Breast epithelium (tissue), 4 donors: ENCODE measurements at regions not wholly inside any gene's neighbourhood (a gene's known extent, or its start where the extent isn't known, plus 50 kb on each side); places are given as distances from the start of the nearest gene placed in this dataset.
"Not testable (repeated sequence)": the region's sequence is repeated elsewhere in the genome, so short reads cannot be mapped to it uniquely, and the experiment has no call there.

ENCODE experiments used
- DNase-seq, 2 donors: peaks; one replicate each; pipeline ENCODE4 v3.0.0-alpha.2; 2019; ENCODE audit warnings: low spot score in 2 of 2
- H3K27ac ChIP-seq, 2 donors: fragments of 200-600 bp; sonication (generic) in 1 of 2; one replicate each; pipeline ENCODE4 v1.5.1; 2016 to 2019; ENCODE audit warnings: mild to moderate bottlenecking in 1 of 2
- H3K27me3 ChIP-seq, 2 donors: fragments of 200-600 bp; sonication (generic) in 1 of 2; one replicate each; pipeline versions ENCODE4 v1.5.1 to v1.6.0; 2017 to 2019; ENCODE audit warnings: control low read depth in 1 of 2, mild to moderate bottlenecking in 1 of 2
- H3K36me3 ChIP-seq: fragments of 200-600 bp; one replicate; pipeline ENCODE4 v1.5.1; 2019
- H3K4me1 ChIP-seq, 2 donors: fragments of 200-600 bp; sonication (generic); one replicate each; pipeline ENCODE4 v1.5.1; 2016 to 2019; ENCODE audit warnings: control low read depth in 1 of 2
- H3K4me3 ChIP-seq, 3 donors: fragments of 200-600 bp; sonication (generic); 1 replicate in 2 of 3; 2 replicates in 1 of 3; pipeline ENCODE4 v1.5.1; 2016 to 2019; ENCODE audit warnings: mild to moderate bottlenecking in 3 of 3, moderate library complexity in 2 of 3
- H3K9me3 ChIP-seq, 2 donors: fragments of 200-600 bp; sonication (generic) in 1 of 2; one replicate each; pipeline ENCODE4 v1.5.1; 2016 to 2019; ENCODE audit warnings: control low read depth in 1 of 2
- CTCF ChIP-seq, 3 donors: fragments of 450-650 bp; IDR thresholded peaks; one replicate each; pipeline ENCODE4 v1.5.1; 2016 to 2017; ENCODE audit warnings: antibody characterized with exemption in 3 of 3, mild to moderate bottlenecking in 3 of 3, moderate library complexity in 3 of 3
- POLR2A ChIP-seq: fragments of 450-650 bp; IDR thresholded peaks from one replicate; pipeline ENCODE4 v1.6.1; 2016; ENCODE audit warnings: antibody characterized with exemption, mild to moderate bottlenecking, moderate library complexity
- POLR2AphosphoS5 ChIP-seq, 3 donors: sonication (generic); formaldehyde crosslinking; IDR thresholded peaks; one replicate each; pipeline ENCODE4 v1.6.1; 2017; ENCODE audit warnings: antibody characterized with exemption in 3 of 3
- intact Hi-C: fragments of 100-400 bp; cut with DNase I; formaldehyde crosslinking; loops from one replicate; pipeline ENCODE4 v1.15.1; 2023; ENCODE audit warnings: low total_unique reads

- no peaks in the 10 kb centered on the region for H3K36me3 ChIP-seq
- no peak overlapping the region for H3K4me3 ChIP-seq
- TF ChIP-seq POLR2AphosphoS5 (IDR thresholded peaks at IDR 0.05) (no peak), POLR2A (no peak), CTCF (IDR thresholded peaks at IDR 0.05) (no peak)
- H3K9me3 ChIP-seq: no peaks in the 10 kb centered on the region
- intact Hi-C loops: no loop called here
- H3K27ac ChIP-seq: no peak overlapping the region
- no peak for DNase-seq
- H3K27me3 ChIP-seq: no peaks in the 10 kb centered on the region
- H3K4me1 ChIP-seq: no peaks in the 10 kb centered on the region
These were observed 108.8 kb upstream of the KCNK1 start for GRCh38 chr1:233505130-233505529.

- intact Hi-C loops, DNase-seq, H3K27me3 ChIP-seq, H3K4me3 ChIP-seq, H3K9me3 ChIP-seq, H3K27ac ChIP-seq, H3K36me3 ChIP-seq, H3K4me1 ChIP-seq: not testable (repeated sequence)
These were observed 108.0 kb upstream of the KCNK1 start for GRCh38 chr1:233505889-233506288.

GRCh38 chr1:233509526-233509925 is 104.4 kb upstream of the KCNK1 start:
- no peaks in the 10 kb centered on the region for H3K36me3 ChIP-seq
- no peaks in the 10 kb centered on the region for H3K4me1 ChIP-seq
- no peak for TF ChIP-seq CTCF (IDR thresholded peaks at IDR 0.05)
- H3K9me3 ChIP-seq: no peaks in the 10 kb centered on the region
- DNase-seq: no peak
- no peak overlapping the region for H3K4me3 ChIP-seq
- no peak overlapping the region for H3K27ac ChIP-seq
- intact Hi-C loops: no loop called here
- no peaks in the 10 kb centered on the region for H3K27me3 ChIP-seq

GRCh38 chr1:233512538-233512937 is 101.4 kb upstream of the KCNK1 start:
- no peak for TF ChIP-seq POLR2AphosphoS5 (IDR thresholded peaks at IDR 0.05)
- TF ChIP-seq CTCF (IDR thresholded peaks at IDR 0.05): no peak
- TF ChIP-seq POLR2A: no peak
- no peak overlapping the region for H3K27ac ChIP-seq
- intact Hi-C loops: no loop called here
- DNase-seq: no peak
- no peaks in the 10 kb centered on the region for H3K27me3 ChIP-seq
- no peaks in the 10 kb centered on the region for H3K9me3 ChIP-seq
- H3K4me1 ChIP-seq: no peaks in the 10 kb centered on the region
- H3K4me3 ChIP-seq: no peak overlapping the region
- H3K36me3 ChIP-seq: no peaks in the 10 kb centered on the region

GRCh38 chr1:233513431-233513830 is 100.5 kb upstream of the KCNK1 start:
- H3K36me3 ChIP-seq: no peaks in the 10 kb centered on the region
- no peak for DNase-seq
- TF ChIP-seq POLR2AphosphoS5 (IDR thresholded peaks at IDR 0.05) (no peak), CTCF (IDR thresholded peaks at IDR 0.05) (no peak), POLR2A (no peak)
- no peak overlapping the region for H3K27ac ChIP-seq
- H3K4me3 ChIP-seq: no peak overlapping the region
- no peaks in the 10 kb centered on the region for H3K9me3 ChIP-seq
- intact Hi-C loops: no loop called here
- H3K4me1 ChIP-seq: no peaks in the 10 kb centered on the region
- no peaks in the 10 kb centered on the region for H3K27me3 ChIP-seq

GRCh38 chr1:233514946-233515391 is 98.9 kb upstream of the KCNK1 start:
- intact Hi-C loops: no loop called here
- DNase-seq: no peak

More at GRCh38 chr1:233514946-233515391, 98.9 kb upstream of the KCNK1 start:
- H3K4me1 ChIP-seq: no peaks in the 10 kb centered on the region
- H3K9me3 ChIP-seq: no peaks in the 10 kb centered on the region
- no peak for TF ChIP-seq POLR2A
- TF ChIP-seq POLR2AphosphoS5 (IDR thresholded peaks at IDR 0.05): no peak
- TF ChIP-seq CTCF (IDR thresholded peaks at IDR 0.05): no peak
- H3K27ac ChIP-seq: no peak overlapping the region
- no peaks in the 10 kb centered on the region for H3K36me3 ChIP-seq
- no peak overlapping the region for H3K4me3 ChIP-seq
- H3K27me3 ChIP-seq: no peaks in the 10 kb centered on the region
